Kasumi-1 (cell line): ENCODE measurements at regions not wholly inside any gene's neighbourhood (a gene's known extent, or its start where the extent isn't known, plus 50 kb on each side); places are given as distances from the start of the nearest gene placed in this dataset.

Experiments
- DNase-seq, 2 experiments: peaks; one replicate each; lab custom pipeline; 2025; lab: John Stamatoyannopoulos, UW

DNA sequence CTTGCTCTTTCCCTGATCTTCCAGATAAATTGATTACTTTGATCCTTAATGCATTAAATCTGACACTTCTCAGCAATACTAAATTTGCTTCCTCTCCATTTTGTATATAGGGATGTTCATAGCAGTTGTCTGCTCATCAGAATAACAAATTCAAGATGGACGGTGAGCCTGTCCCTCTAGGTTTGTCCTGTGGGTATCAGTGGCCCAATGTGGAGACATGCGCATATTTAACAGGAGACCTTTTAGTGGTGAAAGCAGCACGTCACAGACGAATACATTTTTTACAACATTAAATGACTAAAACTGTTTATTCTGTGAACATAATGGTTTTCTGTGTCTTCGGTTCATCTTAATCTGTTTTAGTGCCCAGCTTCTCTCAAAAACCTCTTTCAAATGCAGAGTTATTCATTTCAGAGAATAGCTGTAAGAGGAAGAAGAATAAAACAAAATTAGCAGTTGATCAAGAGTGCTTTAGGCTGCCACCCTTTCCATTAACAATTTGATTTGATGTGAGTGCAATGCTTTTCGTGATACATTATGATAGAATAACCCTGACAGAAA is 1970.4 kb upstream of the WWC1 start:
- no peak for DNase-seq

DNA sequence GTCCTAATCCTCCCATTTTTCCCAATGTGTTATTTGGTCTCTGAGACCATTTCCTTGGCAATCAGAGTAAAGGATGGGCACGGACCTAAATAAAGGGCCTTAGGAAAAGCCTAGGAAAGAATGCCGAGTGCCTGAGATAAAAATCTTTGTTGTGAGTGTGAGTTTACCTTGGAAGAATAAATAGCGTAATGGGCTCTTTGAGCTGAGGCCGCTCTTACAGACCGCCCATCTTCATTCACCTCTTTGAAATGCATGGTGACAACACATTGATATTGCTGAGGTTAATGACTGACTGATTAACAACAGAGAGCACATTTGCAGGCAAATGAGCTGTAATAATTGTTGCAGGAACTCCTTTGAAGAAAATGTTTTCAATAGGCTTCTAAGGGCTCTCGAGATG is 1967.1 kb upstream of the WWC1 start:
- DNase-seq = no peak

DNA sequence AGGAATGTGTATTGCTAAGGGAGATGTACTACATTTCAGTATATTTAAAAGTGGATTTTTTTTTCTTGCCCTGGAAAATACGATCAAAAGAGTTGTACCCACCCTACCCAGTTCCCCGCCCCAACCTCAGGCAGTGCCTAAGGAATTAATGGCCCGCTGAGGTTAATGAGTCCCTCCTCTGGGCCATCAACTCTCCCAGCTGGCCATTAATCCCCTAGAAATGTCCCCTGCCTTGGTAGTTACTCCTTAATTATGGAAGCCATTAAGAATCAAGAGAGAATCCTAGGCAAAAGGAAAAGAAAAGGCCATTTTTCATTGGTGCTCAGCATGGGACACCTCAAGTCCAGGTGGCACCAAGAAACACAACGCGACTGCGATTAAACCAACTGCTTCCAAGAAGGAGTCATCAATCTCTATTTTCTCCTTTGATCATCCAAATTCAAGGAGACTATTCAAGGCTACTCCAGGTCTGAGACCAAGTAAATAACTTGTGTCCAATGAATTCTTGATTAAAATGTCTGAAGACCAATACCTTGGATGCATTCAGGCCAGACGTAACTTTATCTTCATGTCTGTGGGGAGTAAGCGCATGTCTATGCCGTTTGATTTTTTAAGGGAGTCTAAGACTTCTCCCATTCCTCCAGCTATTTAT is 1962.2 kb upstream of the WWC1 start:
- DNase-seq = no peak

DNA sequence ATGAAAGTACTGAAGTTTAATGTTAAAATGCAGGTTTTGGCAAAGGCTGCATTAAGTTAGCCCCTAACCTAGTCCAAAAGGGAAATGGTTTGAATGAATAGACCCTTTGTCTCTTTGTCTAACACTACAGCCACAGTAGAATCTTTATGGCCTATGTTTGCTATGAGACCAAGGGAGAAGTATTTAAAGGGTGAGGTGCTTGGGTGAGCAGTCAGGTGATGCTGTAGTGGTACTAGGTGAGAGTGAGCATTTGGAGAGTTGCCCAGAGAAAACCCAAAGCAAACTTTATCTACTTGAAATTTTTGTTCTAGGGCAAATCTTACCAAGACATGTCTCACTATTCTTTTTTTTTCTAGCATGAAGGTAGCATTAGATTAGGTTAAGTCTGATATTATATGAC is 1961.4 kb upstream of the WWC1 start:
- no peak for DNase-seq

DNA sequence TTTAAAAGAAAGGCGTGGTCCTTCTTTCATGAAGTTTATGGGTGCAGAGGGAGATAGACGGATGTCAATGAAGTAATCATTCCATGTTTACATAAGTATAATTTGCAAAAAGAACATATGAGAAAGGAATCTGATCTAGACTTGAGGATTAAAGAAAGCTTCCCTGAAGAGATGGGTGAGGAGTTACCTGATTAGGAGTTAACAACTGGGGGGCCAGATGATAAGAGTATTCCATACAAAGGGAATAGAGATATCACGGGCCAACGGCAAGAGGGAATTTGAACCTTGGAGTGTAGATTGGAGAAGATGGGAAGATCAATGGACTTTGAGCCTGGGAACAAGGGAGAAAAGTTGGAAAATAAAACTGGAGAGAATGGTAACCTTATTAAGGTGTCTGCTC is 1959.9 kb upstream of the WWC1 start:
- DNase-seq = no peak

DNA sequence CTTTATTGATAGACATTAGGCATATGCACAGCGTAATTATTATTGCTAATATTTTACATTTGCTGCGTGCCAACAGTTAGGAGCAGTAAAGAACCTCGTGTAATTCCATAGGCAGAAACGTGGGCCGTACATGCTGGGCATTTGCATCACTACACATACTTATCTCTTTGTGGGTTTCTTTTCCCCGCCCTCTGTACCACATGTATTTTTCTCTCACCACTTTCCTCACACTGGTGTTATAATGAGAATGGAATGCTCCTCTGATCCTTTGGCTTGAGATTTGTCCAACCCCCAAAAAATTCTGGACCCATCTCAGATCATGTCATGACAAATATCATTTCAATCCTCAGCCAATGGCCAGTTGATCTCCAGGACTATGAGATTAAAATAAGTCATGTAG is 1952.6 kb upstream of the WWC1 start:
- DNase-seq = no peak

DNA sequence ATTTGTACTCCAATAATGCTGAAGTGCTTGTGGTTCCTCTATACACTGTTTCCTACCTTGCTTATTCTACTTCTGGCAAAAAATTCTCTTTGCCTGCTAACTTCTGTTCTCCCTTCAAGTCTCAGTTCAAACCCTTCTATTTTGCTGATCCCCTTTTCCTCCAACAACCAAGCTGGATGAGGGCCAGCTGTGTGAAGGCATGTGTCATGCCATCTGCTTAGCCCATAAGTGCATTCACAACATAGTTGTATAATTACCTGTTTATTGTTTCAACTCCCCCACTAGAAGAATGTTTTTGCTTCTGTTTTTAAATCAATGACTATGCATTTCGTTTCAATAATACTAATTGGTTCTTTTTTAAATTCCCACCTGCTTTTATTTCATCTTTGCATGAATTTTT is 1951.4 kb upstream of the WWC1 start:
- no peak for DNase-seq

DNA sequence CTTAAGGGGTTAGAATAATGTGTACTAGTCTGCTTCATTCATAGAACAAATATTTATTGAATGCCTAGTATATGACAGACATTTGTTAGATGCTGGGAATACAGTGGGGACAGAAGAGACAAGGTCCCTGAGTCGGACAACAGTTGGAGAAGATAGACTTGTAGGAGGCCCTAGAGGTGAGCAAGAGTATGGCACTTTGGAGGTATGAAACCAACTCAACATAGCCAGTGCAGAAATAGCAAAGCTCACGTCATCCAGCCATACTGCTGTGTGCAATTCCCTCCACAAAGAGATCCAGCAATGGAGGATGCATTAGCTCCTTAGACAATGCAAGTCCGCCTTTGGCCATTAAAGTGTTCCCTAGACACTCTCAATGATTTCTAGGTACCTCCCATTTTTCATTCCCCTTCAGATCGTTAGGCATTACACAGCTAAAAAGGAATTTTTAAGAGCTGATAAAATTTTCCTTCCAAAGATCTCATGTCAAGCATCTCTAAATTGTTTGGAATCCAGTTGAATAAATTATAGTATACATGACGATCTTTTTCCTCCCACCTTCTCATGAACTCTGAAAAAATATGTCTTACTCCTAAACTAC is 1949.6 kb upstream of the WWC1 start:
- peak in 1 of 2 experiments; percentile 17 for DNase-seq

DNA sequence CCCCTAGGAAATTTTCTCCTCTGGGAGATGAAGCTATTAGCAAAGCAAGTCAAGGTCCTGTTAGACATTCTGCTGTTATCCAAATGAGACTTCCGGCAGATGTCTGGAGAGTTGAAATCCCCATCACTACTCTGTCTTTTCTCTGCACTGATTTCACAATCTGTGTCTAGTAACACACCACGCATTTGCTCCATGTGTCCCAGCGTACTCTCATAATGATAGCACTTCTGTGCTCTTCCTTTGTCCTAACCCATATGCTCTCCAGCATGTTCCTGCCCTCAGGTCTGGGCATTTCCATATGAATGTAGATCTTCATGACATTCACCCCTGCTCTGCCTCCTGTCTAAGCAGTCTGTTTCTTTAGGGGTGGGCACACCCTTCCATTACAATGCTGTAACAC is 1949.0 kb upstream of the WWC1 start:
- DNase-seq = no peak

DNA sequence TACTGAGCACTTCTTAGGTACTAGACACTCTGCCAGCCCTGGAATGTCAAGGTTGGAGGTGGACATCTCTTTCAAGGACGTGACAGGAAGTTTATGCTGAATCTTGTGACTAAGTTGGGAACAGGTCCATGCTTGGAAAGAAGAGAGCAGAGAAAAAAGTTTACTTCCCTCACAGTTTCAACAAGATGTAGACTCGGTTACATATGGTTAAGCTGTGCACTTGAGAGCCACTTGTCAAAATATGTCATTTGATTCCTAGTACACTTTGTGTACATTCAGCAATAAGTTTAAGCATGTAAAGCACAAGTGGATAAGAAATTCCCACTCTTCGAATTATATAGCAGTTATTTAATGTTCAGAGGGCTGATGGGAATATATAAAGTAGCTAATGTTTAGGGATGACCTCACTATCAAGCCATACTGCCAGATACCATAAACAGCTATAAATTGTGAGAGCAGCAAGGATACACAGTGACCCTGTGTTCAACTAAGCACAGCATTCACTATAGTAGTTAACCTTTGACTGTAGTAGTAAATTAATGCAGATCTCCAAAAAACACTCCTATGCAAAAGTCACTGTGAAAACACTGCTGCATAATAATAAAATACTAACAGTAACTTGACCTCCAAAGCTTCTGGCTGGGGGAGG is 1944.6 kb upstream of the WWC1 start:
- DNase-seq = no peak

DNA sequence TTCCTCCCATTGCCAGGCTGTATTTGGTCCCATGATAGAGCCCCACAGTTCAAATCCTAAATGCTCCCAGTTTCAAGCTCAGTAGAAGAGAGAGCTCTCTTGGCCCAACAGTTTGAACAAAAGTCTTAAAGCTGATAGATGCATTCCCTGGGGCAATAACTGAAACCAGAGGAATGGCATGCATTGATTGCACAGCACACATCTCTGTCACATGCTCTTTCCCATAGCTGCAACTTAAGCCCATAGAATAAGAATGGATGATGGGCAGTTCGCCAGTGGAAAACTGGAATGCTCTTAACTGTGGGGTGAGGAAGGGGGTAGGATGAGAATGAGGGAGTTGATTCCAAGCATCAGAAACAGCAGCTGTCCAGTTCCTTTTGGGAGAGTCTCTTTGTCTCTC is 1942.4 kb upstream of the WWC1 start:
- DNase-seq = no peak

DNA sequence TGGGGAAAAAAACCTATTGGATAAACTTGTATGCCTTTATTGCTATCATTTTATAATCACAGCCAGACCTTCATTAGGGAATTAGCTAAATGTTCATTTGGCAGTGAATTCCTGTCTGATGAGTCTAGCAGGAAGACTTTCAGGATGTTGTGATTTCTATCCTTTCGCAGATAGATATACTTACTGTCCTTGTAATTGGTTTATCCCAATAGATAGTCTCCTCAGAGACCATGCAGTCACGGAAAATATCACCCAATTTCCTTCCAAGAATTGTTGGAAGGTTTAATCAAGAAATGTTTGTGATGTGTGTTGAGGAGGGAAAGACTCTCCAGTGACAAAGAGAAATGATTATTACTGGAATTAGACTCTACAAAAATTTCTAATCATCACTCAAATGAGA is 1937.9 kb upstream of the WWC1 start:
- DNase-seq = no peak

DNA sequence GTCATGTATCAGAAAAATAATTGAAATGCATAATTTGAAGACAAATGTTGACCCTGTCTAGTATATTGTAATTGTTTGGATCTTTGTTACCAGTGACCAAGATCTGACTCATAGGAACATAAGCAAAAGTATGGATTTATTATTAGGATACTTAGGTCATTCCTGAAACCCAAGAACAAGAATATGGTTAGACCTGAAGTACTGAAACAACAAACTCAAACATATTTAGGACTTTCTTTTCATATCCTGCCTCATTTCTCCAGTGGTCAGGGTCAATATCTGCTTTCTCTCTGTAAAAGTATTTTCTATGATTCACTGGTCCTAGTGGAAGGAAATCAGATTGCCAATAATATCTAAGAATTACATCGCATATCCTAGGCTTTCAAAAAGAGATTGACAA is 1937.1 kb upstream of the WWC1 start:
- DNase-seq = no peak

DNA sequence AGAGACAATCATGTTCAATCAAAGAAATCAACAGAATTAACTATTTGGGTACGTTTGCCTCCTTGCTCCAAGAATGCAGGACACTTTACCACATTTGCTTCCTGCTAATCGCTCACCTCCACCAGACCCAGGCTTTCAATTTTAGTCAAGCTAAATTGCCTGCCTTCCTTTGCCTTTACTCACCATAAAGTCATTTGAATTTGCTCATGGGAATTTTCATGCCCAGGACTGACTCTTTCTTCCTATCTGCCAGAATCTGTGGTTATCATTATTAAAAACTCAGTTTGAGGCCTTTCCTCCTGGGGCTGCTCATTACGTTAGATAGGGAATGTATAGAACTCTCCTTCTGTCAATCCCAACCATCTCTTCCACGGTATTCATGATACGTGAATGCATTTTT is 1935.3 kb upstream of the WWC1 start:
- DNase-seq = no peak

DNA sequence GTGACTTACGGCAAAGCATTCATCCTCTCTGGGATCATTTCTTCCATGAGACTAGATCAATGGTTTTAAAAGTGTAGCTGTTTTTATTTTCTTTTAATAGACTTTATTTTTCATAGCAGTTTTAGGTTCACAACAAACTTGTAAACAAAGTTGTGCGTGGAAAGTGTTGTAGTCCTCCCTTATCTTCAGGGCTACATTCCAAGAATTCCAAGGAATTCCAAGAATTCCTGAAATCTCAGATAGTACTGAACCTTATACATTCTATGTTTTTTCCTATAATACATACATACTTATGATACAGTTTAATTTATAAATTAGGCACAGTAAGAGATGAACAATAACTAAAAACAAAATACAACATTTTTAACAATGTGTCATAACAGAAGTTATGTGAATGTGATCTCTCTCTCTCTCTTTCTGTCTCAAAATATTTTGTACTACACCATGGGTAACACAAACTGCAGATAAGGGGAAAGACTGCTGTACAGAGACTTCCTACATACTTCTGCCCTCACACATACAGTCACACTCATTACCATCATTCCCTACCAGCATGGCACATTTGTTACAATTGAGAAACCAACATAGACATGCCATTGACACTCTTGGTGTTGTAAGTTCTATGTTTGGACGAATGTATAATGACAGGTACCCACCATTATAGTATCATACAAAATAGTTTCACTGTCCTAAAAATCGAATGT is 1933.2 kb upstream of the WWC1 start:
- DNase-seq = no peak

DNA sequence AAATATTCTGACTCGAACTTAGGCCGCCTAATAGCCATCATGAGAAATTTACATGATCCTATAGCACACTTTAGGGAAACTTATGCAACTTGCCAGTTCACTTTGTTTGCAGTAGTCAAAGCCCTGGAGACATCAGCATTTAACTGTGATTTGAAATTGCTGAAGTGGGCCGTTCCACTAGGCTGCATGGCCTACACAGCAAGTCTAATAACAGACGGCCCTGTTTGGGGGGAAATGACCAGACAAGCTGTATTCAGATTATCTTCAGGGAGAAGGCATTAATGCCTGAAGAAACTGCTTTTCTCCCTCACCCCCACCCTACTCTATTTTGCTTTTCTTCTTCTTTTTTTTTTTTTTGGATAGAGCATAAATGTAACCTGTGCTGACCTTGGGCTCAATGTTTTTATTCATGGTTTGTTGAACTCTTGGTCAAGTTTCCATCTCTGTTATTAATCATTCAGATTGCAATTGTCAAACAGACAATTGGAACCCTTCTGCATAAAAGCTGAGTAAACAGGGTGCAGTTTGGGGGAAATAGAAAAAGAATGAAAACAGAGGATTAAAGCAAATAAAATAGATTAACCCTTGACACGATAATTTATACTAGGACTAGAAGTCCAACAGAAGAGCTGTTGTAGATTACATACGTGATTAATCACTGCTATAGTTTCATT is 1928.2 kb upstream of the WWC1 start:
- DNase-seq = no peak

DNA sequence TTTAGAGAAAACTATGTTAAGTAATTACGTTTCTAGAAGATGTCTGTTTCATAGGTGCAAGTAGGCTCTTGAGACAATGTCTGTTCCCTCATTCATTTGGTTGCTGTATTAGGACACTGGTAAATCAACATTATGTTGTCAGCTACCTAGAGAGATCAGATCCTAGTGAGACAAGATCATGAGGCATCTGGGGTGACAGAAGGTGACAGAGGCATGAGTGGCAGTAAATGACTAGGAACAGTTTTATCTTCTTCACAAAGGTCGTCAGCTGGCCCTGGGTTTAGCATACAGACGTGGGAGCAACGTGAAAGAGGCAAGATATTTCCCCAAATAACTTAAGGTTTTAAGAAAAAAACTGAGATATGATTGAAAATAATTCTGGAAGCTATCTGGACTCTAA is 1926.3 kb upstream of the WWC1 start:
- DNase-seq = no peak

DNA sequence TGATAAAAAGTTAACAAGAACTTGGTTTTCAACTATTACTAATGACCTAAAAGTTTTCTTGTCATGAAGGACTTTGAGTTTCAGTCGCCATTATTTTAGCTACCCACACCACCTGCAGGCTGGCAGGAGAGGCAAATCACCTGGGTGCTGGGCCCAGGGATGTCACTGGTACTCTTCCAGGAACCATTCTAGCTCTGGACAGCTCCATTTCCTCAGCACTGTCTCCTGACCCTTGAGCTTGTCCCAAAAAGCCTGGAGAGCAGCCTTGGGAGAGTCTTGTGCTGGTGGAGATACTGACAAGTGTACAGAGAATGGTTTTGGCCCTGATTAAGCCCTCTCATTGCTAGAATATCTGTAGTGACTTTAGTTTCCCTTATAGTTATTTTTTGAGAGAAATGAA is 1924.1 kb upstream of the WWC1 start:
- DNase-seq = no peak

DNA sequence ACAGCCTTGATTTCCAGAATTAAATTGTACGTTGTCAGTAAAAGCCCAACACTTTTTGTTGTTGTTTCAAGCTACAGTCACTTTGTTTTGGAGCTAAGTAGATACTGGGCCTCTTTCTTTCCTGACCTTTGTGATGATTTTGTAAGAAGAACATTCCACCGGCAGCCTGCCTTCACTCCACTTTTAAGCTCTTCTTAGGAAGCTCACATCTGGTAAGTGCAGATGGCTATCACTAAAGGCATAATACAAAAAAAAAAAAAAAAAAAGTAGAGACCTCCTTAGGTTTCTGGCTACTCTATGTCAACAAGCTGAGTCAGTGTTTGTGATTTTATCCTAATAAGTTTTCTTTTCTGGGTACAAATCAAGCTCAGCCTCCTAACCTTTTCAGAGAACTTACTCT is 1922.1 kb upstream of the WWC1 start:
- DNase-seq = no peak

DNA sequence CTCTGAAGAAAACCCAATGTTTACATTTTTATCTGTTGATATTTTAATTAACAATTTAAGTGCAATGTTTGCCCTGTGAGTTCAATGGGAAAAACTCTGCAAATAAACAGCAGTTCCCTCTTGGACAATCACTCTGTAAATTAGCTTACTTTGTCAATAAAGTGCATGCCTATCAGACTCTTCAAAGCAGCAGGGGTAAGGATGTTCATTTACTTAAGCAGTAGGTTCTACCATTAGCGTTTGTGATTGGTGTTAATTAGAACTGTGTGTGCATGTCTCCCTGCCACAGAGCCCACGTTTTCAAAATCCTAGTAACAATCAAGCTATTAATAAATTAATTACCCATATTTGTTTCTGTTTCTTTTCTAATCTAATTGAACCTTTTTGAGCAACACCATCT is 1921.6 kb upstream of the WWC1 start:
- no peak for DNase-seq

DNA sequence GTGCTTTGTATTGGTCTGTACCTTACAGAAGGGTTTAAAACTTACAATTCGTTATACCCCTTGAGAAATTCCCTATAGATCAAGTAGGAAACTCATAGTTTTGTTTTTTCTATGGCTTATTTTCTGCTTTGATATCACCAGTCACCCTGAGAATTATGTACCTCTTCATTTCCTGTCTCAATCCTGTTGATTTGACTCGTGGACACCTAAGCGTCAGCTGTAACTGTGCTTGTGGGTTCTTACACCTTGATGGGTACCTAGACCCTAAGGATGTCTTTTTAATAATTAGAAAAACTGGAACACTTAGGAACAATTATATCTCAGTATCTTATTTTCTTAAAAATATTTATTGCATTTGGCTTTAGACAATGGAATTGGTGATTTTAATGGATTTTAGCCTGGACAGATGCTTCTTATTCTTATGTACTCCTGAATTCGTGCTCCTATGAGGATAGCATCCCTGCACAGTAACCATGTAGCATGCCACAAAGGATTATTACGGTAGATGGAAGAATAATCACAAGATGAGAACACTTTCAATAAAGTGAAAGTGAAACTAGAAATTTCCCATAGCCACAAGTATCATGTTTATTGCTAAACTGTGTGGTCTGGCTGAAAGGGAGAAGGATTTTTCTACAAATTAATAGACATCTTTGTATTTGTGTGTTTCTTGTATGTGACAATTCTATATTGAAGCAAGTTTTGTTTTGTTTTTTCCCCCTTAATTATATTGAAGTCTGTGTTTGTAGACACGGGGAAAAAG is 1920.3 kb upstream of the WWC1 start:
- DNase-seq = peak; percentile 1 to 24

DNA sequence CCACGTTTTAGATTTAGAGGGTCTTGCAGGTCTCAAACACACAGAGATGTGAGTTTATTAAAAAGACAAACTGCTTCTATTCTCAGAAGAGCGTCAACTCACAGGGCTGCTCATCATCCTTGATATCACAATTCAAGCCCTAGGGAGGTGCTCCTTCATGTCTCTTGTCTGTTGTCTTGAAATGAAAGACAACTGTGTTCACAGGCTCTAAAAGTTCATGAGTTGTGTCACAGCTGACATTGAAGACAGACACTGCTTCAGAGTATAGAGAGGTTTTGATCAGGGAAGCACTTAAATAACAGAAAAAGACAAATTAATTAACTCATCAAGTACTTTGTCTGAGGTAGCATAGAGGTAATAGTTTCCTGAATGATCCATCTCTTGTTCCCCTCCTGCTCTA is 1917.6 kb upstream of the WWC1 start:
- no peak for DNase-seq
